Body of pancreas (tissue), 4 donors: ENCODE measurements at regions not wholly inside any gene's neighbourhood (a gene's known extent, or its start where the extent isn't known, plus 50 kb on each side); places are given as distances from the start of the nearest gene placed in this dataset.

Source experiments
- ATAC-seq: fragments of 150-250 bp; one replicate; pipeline ENCODE4 v1.9.1; 2016
- DNase-seq, 4 donors: peaks; one replicate each; pipeline ENCODE4 v3.0.0-alpha.2; 2019
- H3K27ac ChIP-seq, 4 donors: fragments of 200-600 bp; sonication (generic); 1 replicate in 3 of 4; 2 replicates in 1 of 4; pipeline versions ENCODE4 v1.5.1 to v1.6.1; 2016 to 2019; ENCODE audit warnings: mild to moderate bottlenecking in 1 of 4, mixed read lengths in 1 of 4, moderate library complexity in 1 of 4
- H3K27me3 ChIP-seq, 2 donors: fragments of 200-600 bp; sonication (generic); one replicate each; pipeline ENCODE4 v1.6.0; 2016; ENCODE audit warnings: mild to moderate bottlenecking in 1 of 2
- H3K36me3 ChIP-seq, 2 donors: fragments of 200-600 bp; sonication (generic); replicated peaks in 1 of 2; 2 replicates each; pipeline ENCODE4 v1.5.1; 2016; ENCODE audit warnings: low read depth in 2 of 2; ENCODE audit not compliant: insufficient read depth in 1 of 2
- H3K4me1 ChIP-seq: fragments of 200-600 bp; sonication (generic); one replicate; pipeline ENCODE4 v1.6.0; 2016
- H3K4me3 ChIP-seq, 2 donors: fragments of 200-600 bp; sonication (generic); 1 replicate in 1 of 2; 2 replicates in 1 of 2; pipeline ENCODE4 v1.5.1; 2016 to 2019
- H3K9me3 ChIP-seq, 3 donors: fragments of 200-600 bp; sonication (generic); 1 replicate in 2 of 3; 2 replicates in 1 of 3; pipeline ENCODE4 v1.5.1; 2016
- CTCF ChIP-seq, 7 experiments: fragments of 450-650 bp in 4 of 7; fragments of 200-600 bp in 3 of 7; sonication (generic) in 3 of 7; IDR thresholded peaks; one replicate each; pipeline ENCODE4 v1.5.1; 2016 to 2019; ENCODE audit warnings: antibody characterized with exemption in 7 of 7
- POLR2A ChIP-seq, 3 donors: fragments of 450-650 bp; IDR thresholded peaks; one replicate each; pipeline ENCODE4 v1.6.1; 2016; ENCODE audit warnings: antibody characterized with exemption in 3 of 3, mild to moderate bottlenecking in 2 of 3
- WGBS, 2 donors: methylation state at CpG; one replicate each; pipeline ENCODE4 v1.1.5; 2017; 5-methylcytosine and 5-hydroxymethylcytosine counted together
- intact Hi-C: fragments of 100-400 bp; cut with DNase I; formaldehyde crosslinking; loops from one replicate; pipeline ENCODE4 v1.15.1; 2023

GRCh38 chr18:68234131-68234530 lies 480.8 kb downstream of the TMX3 start:
- intact Hi-C loops, result no loop called here

GRCh38 chr18:68233018-68233417 lies 481.9 kb downstream of the TMX3 start:
- no peaks in the 10 kb centered on the region for H3K4me1 ChIP-seq
- DNase-seq (no peak), ATAC-seq (no peak)
- WGBS, 2 donors, result 81 to 88% methylated on average over 1 of the region's 1 CpG
- H3K36me3 ChIP-seq, result no peaks in the 10 kb centered on the region
- intact Hi-C loops, result no loop called here
- no peak overlapping the region for H3K27ac ChIP-seq
- no peaks in the 10 kb centered on the region for H3K27me3 ChIP-seq
- TF ChIP-seq CTCF (IDR thresholded peaks at IDR 0.05) (no peak), POLR2A (IDR thresholded peaks at IDR 0.05) (no peak)
- H3K4me3 ChIP-seq, result no peak overlapping the region
- no peaks in the 10 kb centered on the region for H3K9me3 ChIP-seq

More at GRCh38 chr18:68234131-68234530, 480.8 kb downstream of the TMX3 start:
- H3K4me1 ChIP-seq, result no peaks in the 10 kb centered on the region
- 54 to 59% methylated on average over 1 of the region's 1 CpG for whole genome bisulfite sequencing, 2 donors
- no peak for ATAC-seq
- H3K27me3 ChIP-seq, result no peaks in the 10 kb centered on the region
- no peaks in the 10 kb centered on the region for H3K36me3 ChIP-seq
- TF ChIP-seq CTCF (IDR thresholded peaks at IDR 0.05) (no peak), POLR2A (IDR thresholded peaks at IDR 0.05) (no peak)
- no peaks in the 10 kb centered on the region for H3K9me3 ChIP-seq
- no peak overlapping the region for H3K27ac ChIP-seq
- no peak overlapping the region for H3K4me3 ChIP-seq
- no peak for DNase-seq

GRCh38 chr18:68229351-68229750 lies 485.6 kb downstream of the TMX3 start:
- intact Hi-C loops, result no loop called here
- Histone ChIP-seq H3K36me3 (no peaks in the 10 kb centered on the region), H3K27ac (no peak overlapping the region), H3K9me3 (no peaks in the 10 kb centered on the region), H3K27me3 (no peaks in the 10 kb centered on the region), H3K4me3 (no peak overlapping the region), H3K4me1 (no peaks in the 10 kb centered on the region)
- DNase-seq, result no peak
- no peak for ATAC-seq
- TF ChIP-seq POLR2A (IDR thresholded peaks at IDR 0.05), result no peak
- 53 to 64% methylated on average over 8 of the region's 8 CpGs for WGBS, 2 donors

GRCh38 chr18:68221111-68221724 lies 493.7 kb downstream of the TMX3 start:
- intact Hi-C loops, result no loop called here
- DNase-seq, result no peak
- Histone ChIP-seq H3K4me3 (no peak overlapping the region), H3K36me3 (no peaks in the 10 kb centered on the region), H3K9me3 (no peaks in the 10 kb centered on the region), H3K4me1 (no peaks in the 10 kb centered on the region), H3K27ac (no peak overlapping the region), H3K27me3 (no peaks in the 10 kb centered on the region)
- ATAC-seq, result no peak
- WGBS, 2 donors, result 16 to 32% methylated on average over 1 of the region's 1 CpG
- TF ChIP-seq POLR2A (IDR thresholded peaks at IDR 0.05) (no peak), CTCF (IDR thresholded peaks at IDR 0.05) (no peak)

- H3K27ac ChIP-seq, result no peak overlapping the region
- TF ChIP-seq POLR2A (IDR thresholded peaks at IDR 0.05) (no peak), CTCF (IDR thresholded peaks at IDR 0.05) (no peak)
- ATAC-seq (no peak), DNase-seq (no peak)
- no peaks in the 10 kb centered on the region for H3K9me3 ChIP-seq
- H3K4me1 ChIP-seq, result no peaks in the 10 kb centered on the region
- no peak overlapping the region for H3K4me3 ChIP-seq
- no peaks in the 10 kb centered on the region for H3K27me3 ChIP-seq
- WGBS, 2 donors, result 70% methylated on average over 2 of the region's 2 CpGs
- no peaks in the 10 kb centered on the region for H3K36me3 ChIP-seq
- intact Hi-C loops, result no loop called here
These were observed 494.4 kb downstream of the TMX3 start for GRCh38 chr18:68220458-68220857.
